ENCODE measurements at regions not wholly inside any gene's neighbourhood (a gene's known extent, or its start where the extent isn't known, plus 50 kb on each side); places are given as distances from the start of the nearest gene placed in this dataset.

DNA sequence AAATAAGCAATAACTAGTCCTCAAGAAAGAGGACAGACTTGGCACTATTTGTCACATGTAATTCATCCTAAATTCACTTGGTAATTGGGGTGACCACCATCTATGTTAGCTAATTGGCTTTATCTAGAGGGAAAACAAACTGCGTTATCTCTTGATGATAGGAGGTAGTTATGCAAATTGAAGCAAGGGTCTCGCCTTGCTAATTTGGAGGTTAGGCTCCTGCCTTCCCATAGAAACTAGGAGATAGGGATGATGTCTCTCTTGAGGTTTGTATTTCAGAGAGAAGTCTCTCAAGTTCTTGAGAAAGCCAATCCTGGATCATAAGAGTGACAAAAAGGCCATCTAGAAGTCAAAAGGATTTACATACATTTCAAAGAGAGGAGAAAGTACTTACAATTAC, 179.9 kb downstream of the SLITRK6 start:
- H3K9me3 ChIP-seq (ENCODE audit: low read length) = no peaks in the 10 kb centered on the region
- no peaks in the 10 kb centered on the region for H3K27me3 ChIP-seq (ENCODE audit: insufficient read depth, low read length)
- H3K4me1 ChIP-seq (ENCODE audit: insufficient read depth, low read length, severe bottlenecking) = no peaks in the 10 kb centered on the region
- no peak overlapping the region for H3K4me3 ChIP-seq (ENCODE audit: low read depth, low read length, poor library complexity, severe bottlenecking)
- no peaks in the 10 kb centered on the region for H3K9me2 ChIP-seq (ENCODE audit: low read depth, low read length)
- no peak overlapping the region for H2AFZ ChIP-seq (ENCODE audit: low read length)
- no peaks in the 10 kb centered on the region for H4K20me1 ChIP-seq (ENCODE audit: insufficient read depth, low read length)
- H3F3A ChIP-seq (ENCODE audit: insufficient read depth, low read length) = no peaks in the 10 kb centered on the region
- H3K4me2 ChIP-seq (ENCODE audit: low read length) = no peak overlapping the region
- no peak overlapping the region for H3K27ac ChIP-seq (ENCODE audit: low read depth, low read length, poor library complexity, severe bottlenecking)
- H3K36me3 ChIP-seq (ENCODE audit: insufficient read depth, low read length) = no peaks in the 10 kb centered on the region
- no peak for TF ChIP-seq EZH2 (IDR thresholded peaks at IDR 0.05; ENCODE audit: borderline replicate concordance, low read length)
- TF ChIP-seq, protein P1, sequence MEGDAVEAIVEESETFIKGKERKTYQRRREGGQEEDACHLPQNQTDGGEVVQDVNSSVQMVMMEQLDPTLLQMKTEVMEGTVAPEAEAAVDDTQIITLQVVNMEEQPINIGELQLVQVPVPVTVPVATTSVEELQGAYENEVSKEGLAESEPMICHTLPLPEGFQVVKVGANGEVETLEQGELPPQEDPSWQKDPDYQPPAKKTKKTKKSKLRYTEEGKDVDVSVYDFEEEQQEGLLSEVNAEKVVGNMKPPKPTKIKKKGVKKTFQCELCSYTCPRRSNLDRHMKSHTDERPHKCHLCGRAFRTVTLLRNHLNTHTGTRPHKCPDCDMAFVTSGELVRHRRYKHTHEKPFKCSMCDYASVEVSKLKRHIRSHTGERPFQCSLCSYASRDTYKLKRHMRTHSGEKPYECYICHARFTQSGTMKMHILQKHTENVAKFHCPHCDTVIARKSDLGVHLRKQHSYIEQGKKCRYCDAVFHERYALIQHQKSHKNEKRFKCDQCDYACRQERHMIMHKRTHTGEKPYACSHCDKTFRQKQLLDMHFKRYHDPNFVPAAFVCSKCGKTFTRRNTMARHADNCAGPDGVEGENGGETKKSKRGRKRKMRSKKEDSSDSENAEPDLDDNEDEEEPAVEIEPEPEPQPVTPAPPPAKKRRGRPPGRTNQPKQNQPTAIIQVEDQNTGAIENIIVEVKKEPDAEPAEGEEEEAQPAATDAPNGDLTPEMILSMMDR (IDR thresholded peaks at IDR 0.05; ENCODE audit: low read length) = no peak
- H3K9ac ChIP-seq (ENCODE audit: low read length) = no peak overlapping the region
- no peaks in the 10 kb centered on the region for H3K79me2 ChIP-seq (ENCODE audit: insufficient read depth, low read length)

DNA sequence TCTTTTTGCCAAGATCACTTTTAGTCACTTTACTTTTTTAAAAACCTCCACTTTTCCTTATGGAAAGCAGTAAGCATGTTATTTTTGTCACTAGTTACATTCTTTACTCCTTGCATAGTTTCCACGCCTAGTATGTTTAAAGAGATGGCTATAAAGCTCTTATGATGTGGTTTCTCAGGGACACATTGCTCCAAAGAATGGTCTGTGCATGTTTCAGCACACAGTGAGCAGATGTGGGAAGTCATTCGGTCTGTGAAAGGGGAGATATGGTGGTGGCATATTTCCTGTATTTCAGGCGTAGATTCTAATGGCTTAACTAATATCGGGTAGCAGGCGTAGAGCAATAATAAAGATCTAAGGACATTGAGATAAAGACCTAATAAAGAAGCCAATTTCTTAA, 180.7 kb downstream of the SLITRK6 start:
- H3K27ac ChIP-seq (ENCODE audit: low read depth, low read length, poor library complexity, severe bottlenecking) = no peak overlapping the region
- no peak for TF ChIP-seq EZH2 (IDR thresholded peaks at IDR 0.05; ENCODE audit: borderline replicate concordance, low read length)
- TF ChIP-seq, protein P1 (IDR thresholded peaks at IDR 0.05; ENCODE audit: low read length) = no peak

DNA sequence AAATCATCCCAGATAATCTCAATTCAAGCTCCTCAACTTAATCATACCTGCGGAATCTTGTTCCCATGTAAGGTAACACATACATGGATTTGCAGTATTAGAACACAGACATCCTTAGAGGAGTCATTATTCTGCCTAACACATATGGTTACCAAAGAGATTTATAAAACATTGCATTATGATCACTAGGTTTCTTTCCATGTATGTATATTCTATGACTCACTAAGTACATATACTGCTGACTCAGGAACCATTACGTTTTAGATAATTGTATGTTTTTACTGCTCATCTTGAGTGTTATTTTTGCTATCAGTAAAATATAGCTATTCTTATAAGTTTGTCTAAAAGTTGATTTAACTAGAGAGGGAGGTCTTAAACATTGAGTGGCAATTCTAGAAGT, 182.9 kb downstream of the SLITRK6 start:
- no peaks in the 10 kb centered on the region for H3K79me2 ChIP-seq (ENCODE audit: insufficient read depth, low read length)
- no peaks in the 10 kb centered on the region for H3K27me3 ChIP-seq (ENCODE audit: insufficient read depth, low read length)
- H3K4me1 ChIP-seq (ENCODE audit: insufficient read depth, low read length, severe bottlenecking) = no peaks in the 10 kb centered on the region
- H2AFZ ChIP-seq (ENCODE audit: low read length) = no peak overlapping the region
- no peak for TF ChIP-seq EZH2 (IDR thresholded peaks at IDR 0.05; ENCODE audit: borderline replicate concordance, low read length)
- TF ChIP-seq, protein P1 (IDR thresholded peaks at IDR 0.05; ENCODE audit: low read length) = no peak
- no peaks in the 10 kb centered on the region for H4K20me1 ChIP-seq (ENCODE audit: insufficient read depth, low read length)
- H3K9me3 ChIP-seq (ENCODE audit: low read length) = no peaks in the 10 kb centered on the region
- no peaks in the 10 kb centered on the region for H3F3A ChIP-seq (ENCODE audit: insufficient read depth, low read length)
- H3K36me3 ChIP-seq (ENCODE audit: insufficient read depth, low read length) = no peaks in the 10 kb centered on the region
- no peak overlapping the region for H3K4me3 ChIP-seq (ENCODE audit: low read depth, low read length, poor library complexity, severe bottlenecking)
- no peak overlapping the region for H3K4me2 ChIP-seq (ENCODE audit: low read length)
- H3K27ac ChIP-seq (ENCODE audit: low read depth, low read length, poor library complexity, severe bottlenecking) = no peak overlapping the region
- H3K9ac ChIP-seq (ENCODE audit: low read length) = no peak overlapping the region
- no peaks in the 10 kb centered on the region for H3K9me2 ChIP-seq (ENCODE audit: low read depth, low read length)

More for the DNA sequence above, 180.7 kb downstream of the SLITRK6 start:
- H3K9me2 ChIP-seq (ENCODE audit: low read depth, low read length) = no peaks in the 10 kb centered on the region
- H3K36me3 ChIP-seq (ENCODE audit: insufficient read depth, low read length) = no peaks in the 10 kb centered on the region
- H3K9me3 ChIP-seq (ENCODE audit: low read length) = no peaks in the 10 kb centered on the region
- H3K79me2 ChIP-seq (ENCODE audit: insufficient read depth, low read length) = no peaks in the 10 kb centered on the region
- H3K27me3 ChIP-seq (ENCODE audit: insufficient read depth, low read length) = no peaks in the 10 kb centered on the region
- H2AFZ ChIP-seq (ENCODE audit: low read length) = no peak overlapping the region
- no peaks in the 10 kb centered on the region for H4K20me1 ChIP-seq (ENCODE audit: insufficient read depth, low read length)
- no peak overlapping the region for H3K4me2 ChIP-seq (ENCODE audit: low read length)
- no peak overlapping the region for H3K9ac ChIP-seq (ENCODE audit: low read length)
- H3K4me3 ChIP-seq (ENCODE audit: low read depth, low read length, poor library complexity, severe bottlenecking) = no peak overlapping the region
- H3F3A ChIP-seq (ENCODE audit: insufficient read depth, low read length) = no peaks in the 10 kb centered on the region
- H3K4me1 ChIP-seq (ENCODE audit: insufficient read depth, low read length, severe bottlenecking) = no peaks in the 10 kb centered on the region
